IMR-90 (cell line): ENCODE measurements at regions not wholly inside any gene's neighbourhood (a gene's known extent, or its start where the extent isn't known, plus 50 kb on each side); places are given as distances from the start of the nearest gene placed in this dataset.

ENCODE experiments used
- ATAC-seq: fragments of 200-7000 bp; cut with Tn5 transposase; 2 replicates; pipeline ENCODE4 v1.9.1; 2020; ENCODE audit warnings: low read depth, mild to moderate bottlenecking, moderate library complexity
- BruUV-seq: library from RNA; stranded (reverse); fragments of 400-500 nt; replicated peaks from 2 replicates; lab custom pipeline; 2021; lab: Mats Ljungman, UMichigan
- CTCF ChIA-PET: fragments of 300-600 bp; formaldehyde crosslinking; extraction: SDS; loops from one replicate; lab custom pipeline; 2021; ENCODE audit warnings: antibody characterized with exemption; lab: Yijun Ruan, JAX
- POLR2A ChIA-PET: fragments of 300-600 bp; sonication (Branson Sonifier 250); formaldehyde crosslinking; loops from one replicate; lab custom pipeline; 2022; ENCODE audit warnings: antibody characterized with exemption; ENCODE audit not compliant: unreplicated experiment; lab: Charles Lee
- DNase-seq: peaks from one replicate; pipeline ENCODE4 v3.0.0; 2013
- H2AFZ ChIP-seq: replicated peaks from 2 replicates; pipeline ENCODE3; 2013; ENCODE audit warnings: low read length, mild to moderate bottlenecking; ENCODE audit not compliant: poor library complexity
- H2AK5ac ChIP-seq: 2 replicates; pipeline ENCODE4 v1.6.1; 2013; ENCODE audit warnings: low read depth, low read length, inconsistent platforms
- H2AK9ac ChIP-seq: replicated peaks from 2 replicates; pipeline ENCODE3; 2013; ENCODE audit warnings: mild to moderate bottlenecking, low read depth, low read length, moderate library complexity; ENCODE audit not compliant: poor library complexity
- H2BK120ac ChIP-seq: 2 replicates; pipeline ENCODE4 v1.6.1; 2013; ENCODE audit warnings: low read depth, low read length, inconsistent platforms
- H2BK15ac ChIP-seq: 3 replicates; pipeline ENCODE4 v1.6.1; 2013; ENCODE audit warnings: low read depth, low read length, inconsistent platforms
- H2BK20ac ChIP-seq: 2 replicates; pipeline ENCODE4 v1.6.1; 2013; ENCODE audit warnings: low read depth, mild to moderate bottlenecking, inconsistent platforms, low read length, moderate library complexity
- H2BK5ac ChIP-seq: 2 replicates; pipeline ENCODE4 v1.6.1; 2013; ENCODE audit warnings: mild to moderate bottlenecking, low read depth, low read length, inconsistent platforms; ENCODE audit not compliant: poor library complexity, severe bottlenecking
- H3K14ac ChIP-seq: replicated peaks from 2 replicates; pipeline ENCODE4 v1.6.1; 2013; ENCODE audit warnings: low read depth, low read length, inconsistent platforms
- H3K18ac ChIP-seq: 2 replicates; pipeline ENCODE4 v1.6.1; 2013; ENCODE audit warnings: low read depth, low read length, control low read depth
- H3K23ac ChIP-seq: 2 replicates; pipeline ENCODE4 v1.6.1; 2013; ENCODE audit warnings: low read depth, low read length, inconsistent platforms
- H3K27ac ChIP-seq: 2 replicates; pipeline ENCODE4 v1.5.1; 2013; ENCODE audit warnings: mild to moderate bottlenecking, control low read depth, low read length; ENCODE audit not compliant: insufficient read depth
- H3K27me3 ChIP-seq: 2 replicates; pipeline ENCODE4 v1.6.1; 2013; ENCODE audit warnings: low read length; ENCODE audit not compliant: control insufficient read depth, insufficient read depth
- H3K36me3 ChIP-seq: 2 replicates; pipeline ENCODE4 v1.6.1; 2013; ENCODE audit warnings: low read length, mixed read lengths; ENCODE audit not compliant: control insufficient read depth, insufficient read depth
- H3K4ac ChIP-seq: 2 replicates; pipeline ENCODE4 v1.6.1; 2013; ENCODE audit warnings: low read depth, low read length, inconsistent platforms
- H3K4me1 ChIP-seq: 2 replicates; pipeline ENCODE4 v1.6.1; 2013; ENCODE audit warnings: low read length, mixed read lengths; ENCODE audit not compliant: control insufficient read depth, insufficient read depth
- H3K4me2 ChIP-seq: 2 replicates; pipeline ENCODE4 v1.6.1; 2013; ENCODE audit warnings: low read depth, mild to moderate bottlenecking, control low read depth, low read length, moderate library complexity
- H3K4me3 ChIP-seq: 2 replicates; pipeline ENCODE4 v1.5.1; 2013; ENCODE audit warnings: low read depth, mild to moderate bottlenecking, control low read depth, low read length, moderate library complexity; ENCODE audit not compliant: insufficient read depth
- H3K56ac ChIP-seq: 2 replicates; pipeline ENCODE4 v1.6.1; 2013; ENCODE audit warnings: low read length, inconsistent platforms; ENCODE audit not compliant: insufficient read depth; ENCODE audit errors: extremely low read depth
- H3K79me1 ChIP-seq, 2 experiments: 2 replicates each; pipeline ENCODE4 v1.6.1; 2013; ENCODE audit warnings: low read length in 2 of 2, inconsistent platforms in 1 of 2, low read depth in 1 of 2
- H3K9ac ChIP-seq: 2 replicates; pipeline ENCODE4 v1.6.1; 2013; ENCODE audit warnings: low read depth, low read length, control low read depth
- H3K9me1 ChIP-seq: 2 replicates; pipeline ENCODE4 v1.6.1; 2013; ENCODE audit warnings: low read length, inconsistent platforms; ENCODE audit not compliant: insufficient read depth
- H3K9me3 ChIP-seq: 2 replicates; pipeline ENCODE4 v1.6.1; 2013; ENCODE audit warnings: low read length; ENCODE audit not compliant: control insufficient read depth, insufficient read depth
- H4K20me1 ChIP-seq: 2 replicates; pipeline ENCODE4 v1.6.1; 2013; ENCODE audit warnings: low read length, inconsistent platforms; ENCODE audit not compliant: insufficient read depth
- H4K5ac ChIP-seq: 2 replicates; pipeline ENCODE4 v1.6.1; 2013; ENCODE audit warnings: mild to moderate bottlenecking, low read depth, low read length, control low read depth
- H4K8ac ChIP-seq, 2 experiments: 2 replicates each; pipeline ENCODE4 v1.6.1; 2013; ENCODE audit warnings: low read depth in 2 of 2, low read length in 2 of 2, control low read depth in 1 of 2, inconsistent platforms in 1 of 2
- H4K91ac ChIP-seq: 2 replicates; pipeline ENCODE4 v1.6.1; 2013; ENCODE audit warnings: low read depth, low read length, inconsistent platforms; ENCODE audit not compliant: insufficient read depth
- MAZ ChIP-seq: IDR thresholded peaks from 2 replicates; pipeline ENCODE4 v1.6.1; 2012; ENCODE audit warnings: low read depth, mild to moderate bottlenecking, low read length, improper control_type of control experiment, moderate library complexity, borderline replicate concordance
- RAD21 ChIP-seq: IDR thresholded peaks from 2 replicates; pipeline ENCODE4 v1.6.1; 2012; ENCODE audit warnings: low read length, improper control_type of control experiment
- RCOR1 ChIP-seq: IDR thresholded peaks from 2 replicates; pipeline ENCODE4 v1.6.1; 2012; ENCODE audit warnings: mild to moderate bottlenecking, low read length, improper control_type of control experiment; ENCODE audit not compliant: insufficient replicate concordance
- RFX5 ChIP-seq: IDR thresholded peaks from 2 replicates; pipeline ENCODE4 v1.8.0; 2012; ENCODE audit warnings: low read depth, mild to moderate bottlenecking, low read length, moderate library complexity
- SMC3 ChIP-seq: fragments of 150-350 bp; IDR thresholded peaks from 2 replicates; pipeline ENCODE4 v1.6.1; 2016; ENCODE audit warnings: low read depth, mild to moderate bottlenecking, antibody characterized with exemption, low read length, moderate library complexity
- USF2 ChIP-seq: fragments of 150-350 bp; IDR thresholded peaks from 2 replicates; pipeline ENCODE4 v1.6.1; 2017; ENCODE audit warnings: mild to moderate bottlenecking, antibody characterized with exemption, low read length, low read depth
- dilution Hi-C: fragments of 300-500 bp; cut with HindIII; formaldehyde crosslinking; loops from one replicate; pipeline ENCODE4 v1.14.3; 2018; ENCODE audit warnings: low sequenced_read_pairs; ENCODE audit not compliant: unreplicated experiment
- in situ Hi-C: fragments of 300-500 bp; cut with MboI; formaldehyde crosslinking; loops from 3 replicates; pipeline ENCODE4 v1.14.3; 2019; ENCODE audit warnings: low sequenced_read_pairs, inconsistent platforms, mixed read lengths
- intact Hi-C: fragments of 100-400 bp; cut with micrococcal nuclease; formaldehyde crosslinking; loops from 2 replicates; pipeline ENCODE4 v1.10.0; 2022
- TF ChIP-seq, protein P1 (sequence below): conservative IDR thresholded peaks from 2 replicates; pipeline ENCODE4 v1.5.1; 2012; ENCODE audit warnings: mild to moderate bottlenecking, low read depth, low read length, improper control_type of control experiment

DNA sequence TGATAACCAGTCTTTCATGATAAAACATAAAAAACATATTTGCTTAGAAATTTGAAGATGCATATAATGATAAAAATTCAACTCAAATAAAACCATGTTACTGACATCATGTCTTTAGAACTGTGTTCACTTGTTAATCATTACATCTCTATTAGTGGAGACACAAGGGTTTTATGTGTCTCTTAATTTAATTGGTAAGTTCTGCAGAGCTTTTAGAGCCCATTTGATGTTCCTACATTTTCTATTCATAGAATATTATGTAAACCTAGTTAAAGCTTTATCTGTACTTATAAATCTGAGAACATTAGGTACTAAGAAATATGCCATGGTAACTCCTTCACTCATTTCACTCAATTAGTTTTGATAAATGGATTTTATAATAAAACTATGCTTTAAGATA lies 285.4 kb downstream of the SLCO4C1 start:
- ChIA-PET CTCF (no interaction called here), POLR2A (no interaction called here)
- Histone ChIP-seq H3K4ac (no peak overlapping the region), H3K23ac (no peak overlapping the region), H2AFZ (no peak overlapping the region), H4K20me1 (no peaks in the 10 kb centered on the region), H2BK15ac (no peak overlapping the region), H3K9me1 (no peaks in the 10 kb centered on the region), H2BK5ac (no peak overlapping the region), H2BK120ac (no peak overlapping the region), H2AK5ac (no peak overlapping the region), H4K5ac (no peak overlapping the region), H3K18ac (no peak overlapping the region), H3K36me3 (no peaks in the 10 kb centered on the region), H3K4me2 (no peak overlapping the region), H3K9me3 (peaks cover 2% of the 10 kb centered on the region; the same call in 1 of the 2 replicates), H4K91ac (no peak overlapping the region), H3K79me1 (no peaks in the 10 kb centered on the region), H2AK9ac (no peak overlapping the region), H3K27me3 (no peaks in the 10 kb centered on the region), H3K4me1 (no peaks in the 10 kb centered on the region), H2BK20ac (no peak overlapping the region), H3K9ac (no peak overlapping the region), H3K14ac (no peak overlapping the region), H4K8ac (no peak overlapping the region), H3K27ac (no peak overlapping the region), H3K56ac (no peak overlapping the region), H3K4me3 (no peak overlapping the region)
- ATAC-seq (no peak), DNase-seq (no peak)
- TF ChIP-seq SMC3 (no peak), RCOR1 (no peak), RAD21 (no peak), RFX5 (no peak), MAZ (no peak), USF2 (no peak)
- TF ChIP-seq, protein P1, sequence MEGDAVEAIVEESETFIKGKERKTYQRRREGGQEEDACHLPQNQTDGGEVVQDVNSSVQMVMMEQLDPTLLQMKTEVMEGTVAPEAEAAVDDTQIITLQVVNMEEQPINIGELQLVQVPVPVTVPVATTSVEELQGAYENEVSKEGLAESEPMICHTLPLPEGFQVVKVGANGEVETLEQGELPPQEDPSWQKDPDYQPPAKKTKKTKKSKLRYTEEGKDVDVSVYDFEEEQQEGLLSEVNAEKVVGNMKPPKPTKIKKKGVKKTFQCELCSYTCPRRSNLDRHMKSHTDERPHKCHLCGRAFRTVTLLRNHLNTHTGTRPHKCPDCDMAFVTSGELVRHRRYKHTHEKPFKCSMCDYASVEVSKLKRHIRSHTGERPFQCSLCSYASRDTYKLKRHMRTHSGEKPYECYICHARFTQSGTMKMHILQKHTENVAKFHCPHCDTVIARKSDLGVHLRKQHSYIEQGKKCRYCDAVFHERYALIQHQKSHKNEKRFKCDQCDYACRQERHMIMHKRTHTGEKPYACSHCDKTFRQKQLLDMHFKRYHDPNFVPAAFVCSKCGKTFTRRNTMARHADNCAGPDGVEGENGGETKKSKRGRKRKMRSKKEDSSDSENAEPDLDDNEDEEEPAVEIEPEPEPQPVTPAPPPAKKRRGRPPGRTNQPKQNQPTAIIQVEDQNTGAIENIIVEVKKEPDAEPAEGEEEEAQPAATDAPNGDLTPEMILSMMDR, result no peak
- intact Hi-C loops (no loop called here), in situ Hi-C loops (no loop called here), dilution Hi-C loops (no loop called here)
- no TSS peak for BruUV-seq
